ENCODE measurements at regions not wholly inside any gene's neighbourhood (a gene's known extent, or its start where the extent isn't known, plus 50 kb on each side); places are given as distances from the start of the nearest gene placed in this dataset.

GRCh38 chr12:83408851-83409250, 722.1 kb downstream of the TMTC2 start:
- DNase-seq: no peak

DNA sequence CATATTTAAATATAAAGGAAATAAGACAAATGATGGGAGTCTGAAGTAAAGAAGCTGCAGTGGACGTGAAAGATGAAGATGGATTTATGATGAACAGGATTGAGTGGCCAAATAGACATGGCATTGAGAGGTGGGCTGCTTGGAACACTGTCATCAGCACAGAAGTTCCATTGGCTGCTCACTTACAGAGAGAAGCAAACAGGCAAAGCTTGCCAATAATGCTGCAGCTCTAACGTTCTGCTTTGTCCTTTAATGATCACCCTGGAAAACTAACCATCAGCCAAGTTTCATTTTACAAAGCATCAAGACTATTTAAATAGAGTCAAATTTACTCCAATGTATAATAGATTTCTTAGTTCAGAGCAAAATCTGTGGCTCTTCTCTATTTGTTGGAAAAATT, 721.4 kb downstream of the TMTC2 start:
- no peak for DNase-seq

DNA sequence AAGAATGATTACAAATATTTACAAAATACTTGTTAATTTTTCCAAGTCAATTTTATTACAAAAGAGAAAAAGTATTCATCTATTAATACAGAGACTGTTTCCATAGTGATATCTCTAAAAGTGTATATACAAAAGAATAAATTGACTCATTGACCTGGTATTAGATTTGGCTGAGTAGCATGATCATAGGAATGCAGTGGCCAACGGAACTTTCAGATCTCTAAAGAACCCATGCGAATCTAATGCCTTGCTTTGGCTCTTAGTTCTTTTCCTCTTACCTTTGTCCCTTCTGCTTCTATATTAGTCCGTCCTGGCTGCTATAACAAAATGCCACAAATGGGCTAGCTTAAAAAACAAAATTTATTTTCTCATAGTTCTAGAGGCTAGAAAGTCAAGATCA, 717.8 kb downstream of the TMTC2 start:
- no peak for DNase-seq

GRCh38 chr12:83390186-83390585, 703.5 kb downstream of the TMTC2 start:
- DNase-seq: no peak

- no peak for DNase-seq
These were observed 702.7 kb downstream of the TMTC2 start for GRCh38 chr12:83389237-83389996.

GRCh38 chr12:83388551-83388950, 701.8 kb downstream of the TMTC2 start:
- no peak for DNase-seq

DNA sequence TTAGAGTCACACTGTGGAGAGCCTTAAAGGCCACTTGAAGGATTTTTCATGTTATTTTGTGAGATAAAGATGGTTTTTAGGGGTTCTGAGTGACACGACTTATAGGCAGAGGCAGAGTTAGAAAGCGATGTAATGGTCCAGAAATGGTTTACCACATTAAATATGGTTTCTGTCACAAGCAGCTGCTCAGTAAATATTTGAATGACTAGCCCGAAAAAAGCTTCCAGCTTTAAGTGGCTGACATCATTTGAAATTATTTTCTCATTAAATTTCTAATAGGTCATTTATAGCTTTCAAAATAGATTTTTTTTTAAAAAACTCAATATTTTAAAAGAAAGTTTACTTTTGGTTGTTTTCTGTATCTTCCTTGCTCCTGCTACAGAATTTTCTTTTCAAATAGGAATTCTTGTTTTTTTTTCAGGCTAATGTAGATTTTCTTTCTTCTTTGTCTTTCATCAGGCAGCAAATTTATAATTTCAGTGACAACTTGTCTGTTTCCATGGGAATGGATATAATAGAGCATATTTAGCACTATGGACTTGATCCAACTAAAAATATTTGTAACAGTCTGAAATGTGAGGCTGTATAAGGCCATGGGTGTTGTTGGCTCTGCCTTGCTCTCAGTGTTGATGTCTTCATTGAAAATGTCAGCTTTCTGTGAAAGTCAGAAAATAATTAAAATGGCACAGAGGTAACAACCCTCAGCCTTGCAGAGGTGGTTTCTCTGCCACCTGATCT, 700.0 kb downstream of the TMTC2 start:
- no peak for DNase-seq

DNA sequence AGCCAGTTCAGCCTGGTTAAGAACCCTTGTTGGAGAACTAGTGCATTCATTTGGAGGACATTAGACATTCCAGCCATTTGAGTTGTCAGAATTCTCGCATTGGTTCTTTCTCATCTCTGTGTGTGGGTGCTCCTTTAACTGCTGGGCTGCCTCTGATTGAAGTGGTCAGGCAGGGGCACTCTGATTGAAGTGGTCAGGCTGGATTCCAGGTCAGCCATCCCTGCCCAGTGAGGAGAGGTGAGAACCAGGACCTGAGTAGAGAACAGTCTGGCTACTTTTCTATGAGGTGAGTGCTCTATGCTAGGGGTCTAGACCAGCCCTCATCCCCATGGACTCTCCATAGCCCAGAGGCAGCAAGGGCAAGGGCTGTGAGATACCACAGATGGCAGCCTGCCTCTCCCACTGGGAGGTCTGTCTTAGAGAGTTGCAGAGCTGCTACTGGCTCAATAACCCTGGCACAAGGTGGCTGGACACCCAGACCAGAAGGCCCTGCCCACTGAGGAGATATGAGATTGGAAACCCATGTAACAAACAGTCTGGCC, 691.6 kb downstream of the TMTC2 start:
- DNase-seq: no peak

DNA sequence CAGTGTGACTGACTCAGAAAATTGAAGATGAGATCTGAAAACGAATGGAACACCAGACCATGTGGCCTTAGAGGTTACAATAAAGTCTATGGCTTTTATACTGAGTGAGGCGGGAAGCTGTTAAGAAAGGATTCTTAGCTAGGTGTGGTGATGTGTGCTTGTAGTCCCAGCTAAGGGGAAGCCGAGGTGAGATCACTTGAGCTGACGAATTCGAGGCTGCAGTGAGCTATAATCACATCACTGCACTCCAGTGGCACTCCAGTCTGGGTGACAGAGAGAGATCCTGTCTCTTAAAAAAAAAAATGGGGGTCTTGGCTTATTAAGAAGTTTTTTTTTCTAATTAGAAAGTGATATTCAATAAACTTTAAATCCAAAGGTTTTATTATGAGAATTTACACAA, 678.6 kb downstream of the TMTC2 start:
- DNase-seq: no peak

DNA sequence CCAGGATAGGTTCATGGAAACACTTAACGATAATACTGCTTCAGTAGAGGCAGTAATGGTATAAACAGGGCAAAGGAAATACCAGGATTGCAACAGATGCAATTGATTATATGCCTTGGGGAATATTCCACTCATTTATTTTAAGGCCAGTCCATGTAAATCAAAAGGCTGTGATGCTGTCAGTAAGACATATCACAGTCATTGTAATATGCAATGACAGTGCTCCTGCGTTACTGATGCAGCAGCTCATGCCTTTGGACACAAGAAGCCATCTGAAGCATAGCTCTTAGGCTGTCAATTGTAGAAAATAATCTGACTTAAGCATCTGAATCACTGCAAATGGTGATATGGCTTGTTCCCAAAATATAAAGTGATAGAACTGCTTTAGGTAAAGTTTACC, 674.8 kb downstream of the TMTC2 start:
- DNase-seq: no peak

- no peak for DNase-seq
These were observed 674.4 kb downstream of the TMTC2 start for GRCh38 chr12:83361071-83361470.

- no peak for DNase-seq
These were observed 663.4 kb downstream of the TMTC2 start for GRCh38 chr12:83349907-83350611.

- no peak for DNase-seq
These were observed 659.6 kb downstream of the TMTC2 start for GRCh38 chr12:83346333-83346732.

GRCh38 chr12:83343767-83344166, 657.1 kb downstream of the TMTC2 start:
- DNase-seq: no peak

DNA sequence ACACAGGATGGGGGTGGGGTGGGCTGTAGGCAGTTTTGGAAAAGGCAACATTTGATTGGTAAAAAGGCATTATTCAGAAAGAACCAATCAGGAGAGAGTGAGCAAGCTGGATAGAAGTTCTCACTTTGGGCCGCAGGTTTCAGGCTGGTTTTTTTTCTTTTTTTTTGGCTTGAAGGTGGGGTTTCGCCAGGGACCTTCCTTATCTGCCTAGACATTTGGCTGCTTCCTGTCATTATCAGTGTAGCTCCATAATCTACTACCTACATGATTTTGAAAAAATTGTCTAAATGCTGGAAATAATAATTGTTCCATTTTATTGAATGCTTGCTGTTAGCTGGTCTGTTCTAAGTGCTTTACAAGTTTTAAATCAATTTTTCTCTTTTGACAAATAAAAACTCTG, 649.0 kb downstream of the TMTC2 start:
- DNase-seq: no peak

GRCh38 chr12:83326666-83327065, 640.0 kb downstream of the TMTC2 start:
- no peak for DNase-seq

DNA sequence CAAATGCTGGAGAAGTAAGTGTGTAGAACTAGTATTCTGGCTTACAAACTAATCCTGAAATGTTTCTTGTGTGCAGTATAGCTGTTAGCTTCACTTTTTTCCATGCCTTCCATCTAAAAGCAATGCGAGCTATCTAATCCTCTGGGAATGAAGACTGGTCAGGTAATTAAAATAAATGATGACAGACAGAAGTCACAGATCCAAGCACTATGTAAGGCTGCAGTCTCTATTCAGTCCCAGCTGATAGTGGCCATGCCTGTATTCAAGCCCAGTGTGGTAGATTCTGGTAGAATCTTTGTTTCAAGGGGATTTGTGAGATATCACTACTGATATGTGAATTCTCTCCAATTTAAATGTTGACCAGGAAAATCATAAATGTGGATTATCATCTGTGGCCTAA, 637.2 kb downstream of the TMTC2 start:
- no peak for DNase-seq

- DNase-seq: no peak
These were observed 636.1 kb downstream of the TMTC2 start for GRCh38 chr12:83322809-83323208.

DNA sequence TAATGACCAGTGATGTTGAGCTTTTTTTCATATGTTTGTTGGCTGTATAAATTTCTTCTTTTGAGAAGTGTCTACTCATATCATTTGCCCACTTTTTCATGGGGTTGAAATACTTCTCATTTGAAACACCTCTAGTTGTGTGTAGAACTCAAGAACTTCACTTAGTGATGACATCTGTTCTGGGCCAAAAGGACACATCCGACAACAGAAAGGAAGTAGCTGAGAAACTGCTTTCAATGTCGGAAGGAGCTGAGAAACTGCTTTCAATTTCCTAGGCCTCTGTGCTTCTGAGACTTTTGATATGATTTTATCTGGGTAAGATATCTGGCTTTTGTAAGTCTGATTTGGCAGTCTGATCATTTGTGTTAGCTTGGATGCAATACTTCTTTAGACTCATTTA, 635.3 kb downstream of the TMTC2 start:
- DNase-seq: no peak

DNA sequence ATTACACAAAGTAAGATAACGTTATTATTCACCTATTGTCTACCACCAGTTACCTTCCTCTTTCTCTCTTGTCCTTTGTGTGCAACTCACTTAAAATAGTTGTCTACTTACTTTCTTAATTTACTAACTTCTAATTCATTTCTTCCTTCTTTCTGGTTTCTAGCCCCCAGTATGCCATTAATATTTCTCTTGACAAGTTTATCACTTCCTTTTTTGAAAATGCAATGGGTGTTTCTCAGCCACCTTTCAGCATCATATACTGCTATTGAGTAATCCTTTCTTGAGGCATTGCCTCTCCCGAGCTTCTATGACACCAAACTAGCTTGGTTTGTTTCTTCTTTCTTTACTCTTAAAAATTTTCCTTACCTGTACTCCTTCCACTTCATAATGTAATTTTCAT, 633.6 kb downstream of the TMTC2 start:
- DNase-seq: no peak

GRCh38 chr12:83318386-83319098, 631.8 kb downstream of the TMTC2 start:
- DNase-seq: no peak

- DNase-seq: no peak
These were observed 630.9 kb downstream of the TMTC2 start for GRCh38 chr12:83317595-83317994.

DNA sequence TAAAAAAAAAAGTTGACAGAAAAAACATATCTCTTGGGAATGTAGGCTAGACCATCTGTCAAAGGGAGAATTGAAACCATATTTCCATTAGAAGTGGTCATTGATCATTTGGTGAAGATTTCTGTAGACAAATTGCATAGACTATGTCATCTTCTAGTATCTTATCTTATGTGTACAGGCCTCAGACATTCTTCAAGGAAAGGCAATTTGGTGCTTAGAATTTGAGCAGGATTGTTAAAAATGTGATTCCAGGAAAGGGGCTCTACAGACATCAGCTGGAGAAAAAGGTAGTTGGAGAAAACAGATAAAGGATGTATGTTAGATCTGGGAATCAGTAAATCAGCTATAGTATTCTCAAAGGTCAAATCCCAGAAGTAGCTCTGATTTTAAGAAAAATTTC, 627.1 kb downstream of the TMTC2 start:
- DNase-seq: no peak
